ENCODE measurements at regions not wholly inside any gene's neighbourhood (a gene's known extent, or its start where the extent isn't known, plus 50 kb on each side); places are given as distances from the start of the nearest gene placed in this dataset.

- TF ChIP-seq CTCF (conservative IDR thresholded peaks at IDR 0.05; ENCODE audit: low read depth, low read length): no peak
- DNase-seq (ENCODE audit: low read depth): no peak
- no peak overlapping the region for H3K4me3 ChIP-seq (ENCODE audit: low read depth, low read length)
Measured at GRCh38 chr4:19300213-19300612, 951.5 kb upstream of the SLIT2 start.

GRCh38 chr4:19298998-19299397, 952.7 kb upstream of the SLIT2 start:
- TF ChIP-seq CTCF (conservative IDR thresholded peaks at IDR 0.05; ENCODE audit: low read depth, low read length): no peak
- H3K4me3 ChIP-seq (ENCODE audit: low read depth, low read length): no peak overlapping the region
- no peak for DNase-seq (ENCODE audit: low read depth)

- DNase-seq (ENCODE audit: low read depth): no peak
- no peak overlapping the region for H3K4me3 ChIP-seq (ENCODE audit: low read depth, low read length)
- TF ChIP-seq CTCF (conservative IDR thresholded peaks at IDR 0.05; ENCODE audit: low read depth, low read length): no peak
Measured at GRCh38 chr4:19293781-19294180, 957.9 kb upstream of the SLIT2 start.

GRCh38 chr4:19293080-19293479, 958.6 kb upstream of the SLIT2 start:
- no peak for TF ChIP-seq CTCF (conservative IDR thresholded peaks at IDR 0.05; ENCODE audit: low read depth, low read length)
- no peak overlapping the region for H3K4me3 ChIP-seq (ENCODE audit: low read depth, low read length)
- no peak for DNase-seq (ENCODE audit: low read depth)

- no peak for TF ChIP-seq CTCF (conservative IDR thresholded peaks at IDR 0.05; ENCODE audit: low read depth, low read length)
- DNase-seq (ENCODE audit: low read depth): no peak
- H3K4me3 ChIP-seq (ENCODE audit: low read depth, low read length): no peak overlapping the region
Measured at GRCh38 chr4:19286924-19287323, 964.8 kb upstream of the SLIT2 start.

DNA sequence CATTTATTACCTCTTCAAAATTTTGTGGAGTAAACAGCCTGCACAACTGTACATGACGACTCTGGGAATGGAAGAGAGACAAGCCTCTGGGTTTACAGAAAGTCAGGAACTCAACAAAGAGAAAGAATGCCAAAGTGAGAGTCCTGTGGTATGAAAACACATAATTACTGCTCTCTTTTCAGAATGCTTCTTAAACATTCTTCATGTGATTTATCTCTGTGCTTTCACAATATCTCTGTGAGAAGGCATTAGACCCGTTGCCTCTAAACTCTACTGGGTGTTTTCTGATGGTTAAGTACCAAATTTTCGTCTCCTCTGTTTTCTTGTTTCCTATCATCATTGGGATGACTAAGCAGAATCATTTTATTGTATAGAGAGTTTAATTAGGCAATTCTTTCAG, 966.6 kb upstream of the SLIT2 start:
- DNase-seq (ENCODE audit: low read depth): no peak
- no peak for TF ChIP-seq CTCF (conservative IDR thresholded peaks at IDR 0.05; ENCODE audit: low read depth, low read length)
- H3K4me3 ChIP-seq (ENCODE audit: low read depth, low read length): no peak overlapping the region

GRCh38 chr4:19278665-19279064, 973.0 kb upstream of the SLIT2 start:
- TF ChIP-seq CTCF (conservative IDR thresholded peaks at IDR 0.05; ENCODE audit: low read depth, low read length): no peak
- no peak overlapping the region for H3K4me3 ChIP-seq (ENCODE audit: low read depth, low read length)
- no peak for DNase-seq (ENCODE audit: low read depth)
